GM10266 (cell line): ENCODE measurements at regions not wholly inside any gene's neighbourhood (a gene's known extent, or its start where the extent isn't known, plus 50 kb on each side); places are given as distances from the start of the nearest gene placed in this dataset.

Source experiments
- DNase-seq: peaks from one replicate; pipeline ENCODE4 v3.0.0; 2012; ENCODE audit errors: extremely low spot score
- CTCF ChIP-seq: IDR thresholded peaks from 2 replicates; pipeline ENCODE4 v1.5.1; 2012; ENCODE audit warnings: mild to moderate bottlenecking, low read depth; ENCODE audit not compliant: control insufficient read depth, insufficient read depth; ENCODE audit errors: missing control alignments

DNA sequence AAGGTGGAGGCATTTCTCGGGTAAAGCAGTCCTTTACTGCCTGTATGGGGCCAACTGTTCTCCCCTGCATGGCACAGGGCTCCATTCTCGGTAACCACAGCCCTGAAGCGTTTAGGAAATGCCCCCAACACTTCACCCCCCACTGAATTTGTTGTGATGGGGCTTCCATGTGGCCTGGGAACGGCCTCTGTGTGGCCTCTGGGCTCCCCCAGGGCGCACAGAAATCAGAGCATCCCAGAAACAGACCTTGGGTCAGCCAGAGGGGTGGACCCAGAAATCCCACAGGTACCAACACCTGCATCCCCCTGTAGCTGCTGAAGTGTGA is 153.7 kb upstream of the VSTM2B start:
- TF ChIP-seq CTCF: no peak
- DNase-seq: no peak

DNA sequence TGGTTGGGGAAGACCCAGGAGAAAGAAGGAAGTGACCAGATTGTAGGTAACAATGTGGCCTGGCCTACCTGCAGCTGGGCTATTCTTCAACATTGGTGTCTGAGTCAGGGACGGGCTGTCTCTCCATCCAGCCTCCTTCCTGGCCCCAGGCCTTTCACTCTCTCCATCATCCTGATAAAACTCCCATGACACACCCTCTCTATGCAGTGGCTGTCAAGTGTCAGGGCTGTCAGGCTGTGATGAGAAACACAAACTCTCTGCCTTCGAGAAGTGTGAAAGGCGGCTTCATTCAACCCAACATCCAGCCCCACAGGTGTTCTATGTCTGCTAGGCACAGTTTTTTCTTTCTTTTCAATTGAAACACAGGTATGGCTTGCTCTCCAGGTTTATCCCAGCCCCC is 153.3 kb upstream of the VSTM2B start:
- TF ChIP-seq CTCF: no peak
- DNase-seq: no peak

GRCh38 chr19:29372921-29373797 is 152.6 kb upstream of the VSTM2B start:
- no peak for TF ChIP-seq CTCF
- DNase-seq: no peak

- DNase-seq: no peak
- TF ChIP-seq CTCF: no peak
Observed at GRCh38 chr19:29375429-29376119, 150.2 kb upstream of the VSTM2B start.

DNA sequence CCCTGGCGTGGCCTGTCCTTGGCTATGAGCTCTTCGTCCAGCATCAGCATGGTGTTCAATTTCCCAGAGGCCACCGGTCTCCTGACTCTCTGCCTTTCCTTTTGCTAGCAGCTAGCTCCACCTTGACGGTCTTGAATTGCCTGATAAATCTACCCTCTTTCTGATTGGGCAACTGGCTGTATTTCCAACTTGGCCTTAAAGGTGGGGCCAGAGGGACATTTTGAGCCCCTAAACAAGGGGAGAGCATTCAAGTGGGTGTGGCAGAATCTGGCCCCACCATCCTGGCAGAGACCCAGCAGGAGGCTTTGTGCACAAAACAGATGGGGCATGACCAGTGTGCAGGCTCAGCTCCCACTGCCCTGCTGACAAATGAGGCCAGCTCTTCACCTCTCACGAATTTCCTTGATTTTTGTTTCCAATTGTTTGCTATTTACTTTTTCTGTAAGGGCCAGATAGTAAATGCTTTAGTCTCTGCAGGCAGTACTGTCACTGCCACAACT is 148.9 kb upstream of the VSTM2B start:
- TF ChIP-seq CTCF: no peak
- no peak for DNase-seq

- TF ChIP-seq CTCF: no peak
- no peak for DNase-seq
Observed at GRCh38 chr19:29378126-29378525, 147.7 kb upstream of the VSTM2B start.
